ENCODE measurements at regions not wholly inside any gene's neighbourhood (a gene's known extent, or its start where the extent isn't known, plus 50 kb on each side); places are given as distances from the start of the nearest gene placed in this dataset.

- DNase-seq (ENCODE audit: low read depth) = no peak
These were observed 344.2 kb downstream of the MTX2 start for GRCh38 chr2:176613323-176613987.

- no peak for DNase-seq (ENCODE audit: low read depth)
These were observed 344.8 kb downstream of the MTX2 start for GRCh38 chr2:176614049-176614448.

- no peak for DNase-seq (ENCODE audit: low read depth)
These were observed 345.7 kb downstream of the MTX2 start for GRCh38 chr2:176614930-176615329.

- no peak for DNase-seq (ENCODE audit: low read depth)
These were observed 350.3 kb downstream of the MTX2 start for GRCh38 chr2:176619504-176619903.

- DNase-seq (ENCODE audit: low read depth) = no peak
These were observed 352.1 kb downstream of the MTX2 start for GRCh38 chr2:176621350-176621749.

- DNase-seq (ENCODE audit: low read depth) = no peak
These were observed 353.6 kb downstream of the MTX2 start for GRCh38 chr2:176622792-176623191.

GRCh38 chr2:176626796-176627195 lies 357.6 kb downstream of the MTX2 start:
- DNase-seq (ENCODE audit: low read depth) = no peak

GRCh38 chr2:176628438-176628837 lies 359.2 kb downstream of the MTX2 start:
- no peak for DNase-seq (ENCODE audit: low read depth)

GRCh38 chr2:176633754-176634153 lies 364.5 kb downstream of the MTX2 start:
- DNase-seq (ENCODE audit: low read depth) = no peak

GRCh38 chr2:176636401-176636800 lies 367.2 kb downstream of the MTX2 start:
- DNase-seq (ENCODE audit: low read depth) = no peak

- no peak for DNase-seq (ENCODE audit: low read depth)
These were observed 367.9 kb downstream of the MTX2 start for GRCh38 chr2:176637142-176637485.

GRCh38 chr2:176637486-176638166 lies 368.4 kb downstream of the MTX2 start:
- DNase-seq (ENCODE audit: low read depth) = no peak

- DNase-seq (ENCODE audit: low read depth) = peak; percentile 25
These were observed 369.1 kb downstream of the MTX2 start for GRCh38 chr2:176638167-176639015.

- no peak for DNase-seq (ENCODE audit: low read depth)
These were observed 369.7 kb downstream of the MTX2 start for GRCh38 chr2:176639016-176639343.

GRCh38 chr2:176639671-176640070 lies 370.4 kb downstream of the MTX2 start:
- no peak for DNase-seq (ENCODE audit: low read depth)

GRCh38 chr2:176641436-176641835 lies 372.2 kb downstream of the MTX2 start:
- DNase-seq (ENCODE audit: low read depth) = no peak

- DNase-seq (ENCODE audit: low read depth) = no peak
These were observed 372.8 kb downstream of the MTX2 start for GRCh38 chr2:176642074-176642473.

GRCh38 chr2:176643646-176644045 lies 374.4 kb downstream of the MTX2 start:
- DNase-seq (ENCODE audit: low read depth) = no peak

GRCh38 chr2:176645494-176645893 lies 376.3 kb downstream of the MTX2 start:
- no peak for DNase-seq (ENCODE audit: low read depth)

- DNase-seq (ENCODE audit: low read depth) = no peak
These were observed 376.9 kb downstream of the MTX2 start for GRCh38 chr2:176646033-176646615.

- no peak for DNase-seq (ENCODE audit: low read depth)
These were observed 378.3 kb downstream of the MTX2 start for GRCh38 chr2:176647325-176648165.

Data from stimulated activated CD8-positive, alpha-beta memory T cell treated with anti-CD3 and anti-CD28 coated beads, Interleukin-12 subunit alpha, Interleukin-12 subunit beta, amount 100 ng/mL, for 1 hour (primary cell).